HEK293T (cell line): ENCODE measurements at regions not wholly inside any gene's neighbourhood (a gene's known extent, or its start where the extent isn't known, plus 50 kb on each side); places are given as distances from the start of the nearest gene placed in this dataset.

Experiments used
- CTCF ChIA-PET: fragments of 350-600 bp; formaldehyde crosslinking; extraction: SDS; loops from one replicate; lab custom pipeline; 2021; ENCODE audit warnings: antibody characterized with exemption, inconsistent platforms; lab: Yijun Ruan, JAX
- POLR2A ChIA-PET: fragments of 350-600 bp; formaldehyde crosslinking; extraction: SDS; loops from one replicate; lab custom pipeline; 2020; ENCODE audit warnings: antibody characterized with exemption, inconsistent platforms; lab: Yijun Ruan, JAX
- DNase-seq: peaks from one replicate; pipeline ENCODE4 v3.0.0; 2012; ENCODE audit warnings: mixed read lengths; ENCODE audit errors: extremely low spot score
- ARNT ChIP-seq: fragments of 450-650 bp; IDR thresholded peaks from 2 replicates; pipeline ENCODE4 v1.6.1; 2017; ENCODE audit warnings: mild to moderate bottlenecking
- BHLHE40 ChIP-seq: fragments of 450-650 bp; IDR thresholded peaks from 2 replicates; pipeline ENCODE4 v1.6.1; 2016; ENCODE audit warnings: mild to moderate bottlenecking, moderate library complexity, borderline replicate concordance
- CTBP1 ChIP-seq: fragments of 450-650 bp; IDR thresholded peaks from 2 replicates; pipeline ENCODE4 v1.6.1; 2016; ENCODE audit warnings: borderline replicate concordance
- ELF4 ChIP-seq: fragments of 450-650 bp; IDR thresholded peaks from 2 replicates; pipeline ENCODE4 v1.6.1; 2017; ENCODE audit warnings: antibody characterized with exemption
- FOXA1 ChIP-seq: fragments of 450-650 bp; IDR thresholded peaks from 2 replicates; pipeline ENCODE4 v1.6.1; 2016; ENCODE audit warnings: mild to moderate bottlenecking
- FOXK2 ChIP-seq: fragments of 450-650 bp; IDR thresholded peaks from 2 replicates; pipeline ENCODE4 v1.6.1; 2016; ENCODE audit warnings: mild to moderate bottlenecking
- FOXM1 ChIP-seq: fragments of 450-650 bp; IDR thresholded peaks from 2 replicates; pipeline ENCODE4 v1.6.1; 2017; ENCODE audit warnings: mild to moderate bottlenecking, borderline replicate concordance
- HDGF ChIP-seq: fragments of 450-650 bp; IDR thresholded peaks from 2 replicates; pipeline ENCODE4 v1.6.1; 2017; ENCODE audit warnings: antibody characterized with exemption, borderline replicate concordance
- L3MBTL2 ChIP-seq: fragments of 450-650 bp; conservative IDR thresholded peaks from 2 replicates; pipeline ENCODE4 v1.6.1; 2016; ENCODE audit warnings: mild to moderate bottlenecking
- LEF1 ChIP-seq: fragments of 450-650 bp; IDR thresholded peaks from 2 replicates; pipeline ENCODE4 v1.6.1; 2017; ENCODE audit warnings: mild to moderate bottlenecking, borderline replicate concordance
- NFRKB ChIP-seq: fragments of 450-650 bp; IDR thresholded peaks from 2 replicates; pipeline ENCODE4 v1.6.1; 2016; ENCODE audit warnings: mild to moderate bottlenecking, moderate library complexity
- SP1 ChIP-seq: fragments of 450-650 bp; IDR thresholded peaks from 2 replicates; pipeline ENCODE4 v1.6.1; 2017
- SUZ12 ChIP-seq: fragments of 450-650 bp; IDR thresholded peaks from 2 replicates; pipeline ENCODE4 v1.6.1; 2016; ENCODE audit warnings: mild to moderate bottlenecking
- TARDBP ChIP-seq: fragments of 450-650 bp; IDR thresholded peaks from 2 replicates; pipeline ENCODE4 v1.6.1; 2016
- ZNF384 ChIP-seq: fragments of 450-650 bp; IDR thresholded peaks from 2 replicates; pipeline ENCODE4 v1.6.1; 2016
- TF ChIP-seq, protein P1 (sequence below): fragments of 450-650 bp; IDR thresholded peaks from 2 replicates; pipeline ENCODE4 v1.6.1; 2016

DNA sequence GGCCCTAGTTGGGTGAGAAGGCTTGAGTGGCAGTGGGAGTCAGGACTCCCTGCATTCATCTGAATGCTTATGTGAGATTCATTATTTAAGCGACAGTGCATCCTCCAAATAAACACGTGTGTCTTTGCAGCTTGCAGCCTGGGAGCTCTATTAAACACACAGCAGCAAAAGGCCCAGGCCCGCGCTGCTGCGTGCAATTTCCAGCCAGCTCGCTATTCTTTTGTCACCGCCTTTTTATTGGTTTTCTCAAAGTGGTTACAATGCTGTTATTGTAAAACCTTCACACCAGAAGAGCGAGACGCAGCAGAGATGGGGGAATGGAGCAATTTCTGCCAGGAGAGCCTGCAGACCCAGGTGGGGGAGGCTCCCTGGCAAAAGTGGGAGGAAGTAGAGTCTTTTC is 252.5 kb downstream of the BCOR start:
- ChIA-PET CTCF (no interaction called here), POLR2A (no interaction called here)
- TF ChIP-seq BHLHE40 (no peak), CTBP1 (no peak)
- no peak for DNase-seq

DNA sequence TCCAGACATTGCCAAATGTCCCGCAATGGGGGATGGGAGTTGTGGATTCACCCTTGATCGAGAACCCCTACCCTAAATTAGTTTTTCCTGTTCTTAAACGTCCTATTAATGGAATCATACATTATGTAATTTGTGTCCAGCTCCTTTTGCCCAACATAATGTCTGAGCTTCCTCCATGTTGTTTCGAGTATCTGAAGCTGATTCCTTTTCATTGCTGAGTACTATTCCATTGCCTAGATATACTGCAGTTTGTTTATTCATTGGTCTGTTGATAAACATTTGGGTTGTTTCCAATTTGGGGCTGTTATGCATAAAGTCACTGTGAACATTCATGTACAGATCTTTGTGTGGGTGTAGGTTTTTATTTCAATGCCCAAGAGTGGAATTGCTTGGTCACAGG is 251.3 kb downstream of the BCOR start:
- DNase-seq: no peak
- ChIA-PET POLR2A (no interaction called here), CTCF (interaction anchor here (0.8 kb wide), 1 partner anchor 16 kb away, joined by 3 read pairs; no protein-coding TSS in a partner anchor)
- TF ChIP-seq BHLHE40: no peak
- TF ChIP-seq, protein P1, sequence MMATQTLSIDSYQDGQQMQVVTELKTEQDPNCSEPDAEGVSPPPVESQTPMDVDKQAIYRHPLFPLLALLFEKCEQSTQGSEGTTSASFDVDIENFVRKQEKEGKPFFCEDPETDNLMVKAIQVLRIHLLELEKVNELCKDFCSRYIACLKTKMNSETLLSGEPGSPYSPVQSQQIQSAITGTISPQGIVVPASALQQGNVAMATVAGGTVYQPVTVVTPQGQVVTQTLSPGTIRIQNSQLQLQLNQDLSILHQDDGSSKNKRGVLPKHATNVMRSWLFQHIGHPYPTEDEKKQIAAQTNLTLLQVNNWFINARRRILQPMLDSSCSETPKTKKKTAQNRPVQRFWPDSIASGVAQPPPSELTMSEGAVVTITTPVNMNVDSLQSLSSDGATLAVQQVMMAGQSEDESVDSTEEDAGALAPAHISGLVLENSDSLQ: no peak
- TF ChIP-seq ARNT: no peak
- no peak for TF ChIP-seq LEF1
- TF ChIP-seq L3MBTL2: no peak
- no peak for TF ChIP-seq CTBP1
- TF ChIP-seq ZNF384: no peak
- TF ChIP-seq SUZ12: no peak
- no peak for TF ChIP-seq FOXM1
- TF ChIP-seq ELF4: no peak
- TF ChIP-seq FOXA1: no peak
- no peak for TF ChIP-seq HDGF
- no peak for TF ChIP-seq FOXK2
- no peak for TF ChIP-seq TARDBP

DNA sequence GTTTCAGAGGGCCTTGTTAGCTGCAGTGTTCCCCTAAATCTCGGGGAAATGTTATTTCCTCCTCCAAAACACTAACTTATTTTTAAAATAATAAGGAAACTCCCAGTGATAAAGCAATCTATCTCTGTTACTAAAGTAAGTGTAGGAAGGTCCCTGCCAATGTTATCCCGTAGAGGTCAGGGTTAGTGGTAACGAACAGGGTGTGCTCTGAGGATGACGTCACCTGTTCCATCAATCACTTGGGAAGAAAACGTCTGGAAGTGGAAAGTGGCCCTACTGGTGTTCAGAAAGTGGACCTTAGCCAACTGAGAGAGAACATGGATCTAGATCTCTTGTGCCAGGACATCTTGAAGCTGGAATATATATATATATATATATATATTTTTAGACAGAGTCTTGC is 249.5 kb downstream of the BCOR start:
- TF ChIP-seq, protein P1: peak; percentile 82
- TF ChIP-seq BHLHE40: no peak
- ChIA-PET CTCF (no interaction called here), POLR2A (no interaction called here)
- DNase-seq: peak; percentile 39

DNA sequence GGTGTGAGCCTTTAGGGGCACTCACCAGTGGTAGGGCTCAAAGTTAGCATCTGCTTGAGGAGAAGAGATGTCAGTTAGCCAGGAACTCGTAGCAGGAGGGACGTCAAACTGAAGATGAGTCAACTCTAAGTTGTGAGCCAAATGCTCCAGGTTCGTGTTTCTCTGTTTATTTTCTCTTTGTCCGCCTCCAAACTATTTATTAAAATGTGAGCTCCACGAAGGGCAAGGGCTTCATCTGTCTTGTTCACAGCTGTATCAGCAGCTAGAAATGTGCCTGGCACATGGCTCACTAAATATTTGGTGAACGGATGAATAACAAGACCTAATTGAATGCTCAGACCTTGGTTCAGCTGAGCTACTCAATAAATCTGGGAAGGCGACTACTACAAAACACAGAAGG is 248.9 kb downstream of the BCOR start:
- CTCF ChIA-PET: no interaction called here
- TF ChIP-seq LEF1: no peak
- TF ChIP-seq L3MBTL2: peak; percentile 50; the same call in 1 of the 2 replicates
- DNase-seq: no peak
- POLR2A ChIA-PET: no interaction called here

DNA sequence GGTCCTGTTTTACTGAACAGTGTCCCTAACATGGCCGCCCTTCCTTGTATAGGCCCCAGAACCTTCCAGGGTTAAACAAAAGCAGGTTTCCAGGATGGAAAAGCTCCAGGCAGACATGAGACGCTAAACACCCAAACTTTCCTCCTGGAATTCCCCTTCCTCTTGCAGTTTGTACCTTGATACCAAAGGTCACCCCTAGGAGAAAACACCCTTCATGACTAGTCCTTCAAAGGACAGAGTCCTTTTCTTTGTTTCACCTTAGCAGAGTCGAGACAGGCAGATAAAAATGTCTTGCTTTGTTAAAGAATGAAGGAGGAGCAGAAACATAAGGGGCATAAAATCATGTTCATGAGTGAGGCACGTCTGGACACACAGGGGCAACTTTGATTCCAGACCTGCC is 247.5 kb downstream of the BCOR start:
- CTCF ChIA-PET: no interaction called here

DNA sequence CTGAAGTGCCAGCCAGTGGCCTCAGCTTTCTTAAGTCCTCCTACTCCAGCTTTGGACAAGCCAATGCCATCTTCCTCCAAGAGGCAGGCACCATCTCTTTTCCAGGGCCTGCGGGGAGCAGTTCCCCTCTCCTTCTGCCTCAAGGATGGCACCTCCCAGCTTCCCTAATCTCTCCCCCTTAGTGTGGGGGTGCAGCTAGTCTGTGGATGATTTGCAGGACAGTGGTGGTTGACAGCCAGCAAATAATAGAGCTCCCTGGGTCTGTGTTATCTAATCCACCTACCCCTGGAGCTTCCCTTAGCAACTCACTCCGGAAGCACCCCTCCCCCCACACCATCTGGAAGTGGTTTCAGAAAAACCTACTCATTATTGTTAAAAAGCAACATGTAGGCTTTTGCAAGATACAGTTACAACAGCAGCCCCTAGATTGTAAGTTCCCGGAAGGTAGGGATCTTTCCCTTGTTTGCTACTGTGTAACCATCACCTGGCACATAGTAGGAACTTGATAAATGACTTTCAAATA is 247.1 kb downstream of the BCOR start:
- POLR2A ChIA-PET: interaction anchor here (1.0 kb wide), 1 partner anchor 163 kb away, joined by 4 read pairs; no protein-coding TSS in a partner anchor
- CTCF ChIA-PET: interaction anchor here (0.7 kb wide), 1 partner anchor 120 kb away, joined by 3 read pairs; no protein-coding TSS in a partner anchor
- DNase-seq: no peak
- TF ChIP-seq ZNF384: no peak
- no peak for TF ChIP-seq FOXA1
- TF ChIP-seq ELF4: no peak
- TF ChIP-seq SUZ12: no peak
- no peak for TF ChIP-seq TARDBP
- TF ChIP-seq SP1: no peak
- TF ChIP-seq L3MBTL2: no peak
- no peak for TF ChIP-seq ARNT
- TF ChIP-seq CTBP1: no peak
- TF ChIP-seq FOXM1: no peak
- TF ChIP-seq NFRKB: no peak
- no peak for TF ChIP-seq HDGF
- no peak for TF ChIP-seq LEF1

More for the DNA sequence above, 247.5 kb downstream of the BCOR start:
- POLR2A ChIA-PET: interaction anchor here (1.0 kb wide), 1 partner anchor 163 kb away, joined by 4 read pairs; no protein-coding TSS in a partner anchor
- no peak for DNase-seq
- TF ChIP-seq L3MBTL2: no peak
- TF ChIP-seq TARDBP: no peak
- TF ChIP-seq FOXA1: no peak
- TF ChIP-seq, protein P1: no peak
- TF ChIP-seq SUZ12: no peak
- no peak for TF ChIP-seq SP1
- no peak for TF ChIP-seq LEF1
- TF ChIP-seq BHLHE40: no peak
- no peak for TF ChIP-seq CTBP1
- TF ChIP-seq ZNF384: no peak
